HG02610 (cell line): ENCODE measurements at regions not wholly inside any gene's neighbourhood (a gene's known extent, or its start where the extent isn't known, plus 50 kb on each side); places are given as distances from the start of the nearest gene placed in this dataset.
A peak's percentile ranks its signal among the peaks of the same experiment; 100 is the strongest.
"Not testable (repeated sequence)": the region's sequence is repeated elsewhere in the genome, so short reads cannot be mapped to it uniquely, and the experiment has no call there.

Experiments
- ATAC-seq: cut with Tn5 transposase; IDR thresholded peaks from one replicate; pipeline ENCODE4 v1.9.1; 2021; ENCODE audit warnings: mild to moderate bottlenecking, moderate library complexity; ENCODE audit not compliant: unreplicated experiment

DNA sequence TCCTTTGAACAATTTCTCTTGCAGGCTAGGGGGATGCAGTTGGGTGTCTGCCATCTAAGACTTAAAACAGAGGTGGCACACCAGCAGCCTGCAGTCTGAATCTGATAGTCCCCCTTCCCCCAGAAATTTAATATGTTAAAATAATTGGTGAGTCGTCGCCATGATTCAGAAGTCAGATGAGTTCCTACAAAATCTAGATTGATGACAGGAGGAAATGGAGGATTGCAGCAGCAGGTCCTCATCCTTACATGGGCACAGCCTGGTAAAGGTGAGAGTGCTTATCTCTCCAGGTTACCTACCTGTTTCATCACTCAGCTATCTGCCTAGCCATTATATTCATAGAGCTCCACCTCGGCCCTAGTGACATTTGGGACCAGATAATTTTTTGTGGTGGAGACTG, 112.3 kb downstream of the PCSK1 start:
- no peak for ATAC-seq

DNA sequence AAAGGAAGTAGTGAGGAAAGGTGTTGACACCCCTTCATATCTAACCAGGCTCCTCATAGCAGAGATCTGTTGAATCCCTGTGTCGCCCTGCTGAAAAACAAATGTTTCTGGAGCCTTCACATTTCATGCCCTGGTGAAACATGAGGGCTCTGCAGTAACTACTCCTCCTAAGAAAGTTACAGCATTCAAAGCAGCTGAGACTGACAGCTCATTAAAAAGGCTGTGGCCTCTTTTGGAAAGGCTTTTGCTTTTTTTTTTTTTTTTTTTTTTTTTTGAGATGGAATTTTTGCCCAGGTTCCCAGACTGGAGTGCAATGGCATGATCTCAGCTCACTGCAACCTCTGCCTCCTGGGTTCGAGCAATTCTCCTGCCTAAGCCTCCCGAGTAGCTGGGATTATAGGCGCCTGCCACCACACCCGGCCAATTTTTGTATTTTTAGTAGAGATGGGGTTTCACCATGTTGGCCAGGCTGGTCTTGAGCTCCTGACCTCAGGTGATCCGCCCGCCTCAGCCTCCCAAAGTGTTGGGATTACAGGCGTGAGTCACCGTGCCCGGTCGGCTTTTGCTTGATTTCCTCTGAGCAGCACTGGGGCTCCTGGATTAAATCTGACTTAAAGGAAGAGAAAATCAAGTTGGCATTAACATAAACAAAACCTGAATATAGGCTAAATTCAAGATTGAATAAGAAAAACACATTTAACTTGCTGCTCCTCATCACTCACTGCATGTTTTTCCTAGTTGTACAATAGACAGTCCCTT, 112.9 kb downstream of the PCSK1 start:
- not testable (repeated sequence) for ATAC-seq

- ATAC-seq = no peak
Measured at GRCh38 chr5:96318569-96319110, 114.4 kb downstream of the PCSK1 start.

- no peak for ATAC-seq
Measured at GRCh38 chr5:96317945-96318344, 115.1 kb downstream of the PCSK1 start.

DNA sequence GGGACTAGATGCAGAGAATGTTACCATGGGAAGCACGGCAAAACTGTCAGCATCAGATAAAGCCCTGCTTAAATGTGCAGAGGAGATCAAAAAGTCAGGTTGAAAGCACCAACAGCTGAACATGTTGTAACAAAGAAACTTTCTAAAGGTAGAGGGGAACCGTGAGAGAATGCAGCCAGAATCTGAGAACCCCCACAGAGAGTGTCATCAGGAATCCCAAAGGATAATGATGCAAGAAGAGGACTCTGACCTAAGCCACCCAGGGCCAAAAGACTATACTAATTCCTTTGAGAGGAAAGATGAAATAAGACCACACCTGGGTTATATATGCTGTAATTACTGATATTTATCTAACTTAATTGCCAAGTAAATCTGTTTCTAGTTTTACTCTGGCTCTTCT, 116.6 kb downstream of the PCSK1 start:
- ATAC-seq = no peak

GRCh38 chr5:96316017-96316416, 117.0 kb downstream of the PCSK1 start:
- ATAC-seq = no peak

DNA sequence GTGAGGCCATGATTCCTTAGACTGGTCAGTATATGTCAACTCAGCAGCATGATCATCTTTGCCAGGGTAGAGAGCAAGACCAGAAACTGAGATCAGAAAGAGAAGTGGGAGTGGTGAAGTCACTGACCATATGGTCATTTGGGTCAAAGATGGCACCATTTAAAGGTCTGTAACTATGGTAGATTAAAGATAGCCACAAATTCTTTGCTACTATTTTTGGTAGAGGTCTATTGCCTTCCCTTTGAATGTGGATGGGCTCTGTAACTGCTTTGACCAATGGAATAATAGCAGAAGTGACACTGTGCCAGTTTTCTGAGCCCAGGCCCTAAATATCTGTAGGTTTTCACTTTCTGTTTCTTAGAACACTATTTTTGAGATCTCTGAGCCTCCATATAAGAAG, 117.6 kb downstream of the PCSK1 start:
- ATAC-seq = peak; percentile 45

GRCh38 chr5:96312383-96312782, 120.7 kb downstream of the PCSK1 start:
- ATAC-seq = no peak

DNA sequence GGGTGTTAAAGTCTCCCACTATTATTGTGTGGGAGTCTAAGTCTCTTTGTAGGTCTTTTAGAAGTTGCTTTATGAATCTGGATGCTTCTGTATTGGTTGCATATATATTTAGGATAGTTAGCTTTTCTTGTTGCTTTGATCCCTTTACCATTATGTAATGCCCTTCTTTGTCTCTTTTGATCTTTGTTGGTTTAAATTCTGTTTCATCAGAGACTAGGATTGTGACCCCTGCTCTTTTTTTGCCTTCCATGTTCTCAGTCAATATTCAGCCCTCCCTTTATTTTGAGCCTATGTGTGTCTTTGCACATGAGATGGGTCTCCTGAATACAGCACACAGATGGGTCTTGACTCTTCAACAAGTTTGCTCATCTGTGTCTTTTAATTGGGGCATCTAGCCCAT, 126.0 kb downstream of the PCSK1 start:
- ATAC-seq = not testable (repeated sequence)

DNA sequence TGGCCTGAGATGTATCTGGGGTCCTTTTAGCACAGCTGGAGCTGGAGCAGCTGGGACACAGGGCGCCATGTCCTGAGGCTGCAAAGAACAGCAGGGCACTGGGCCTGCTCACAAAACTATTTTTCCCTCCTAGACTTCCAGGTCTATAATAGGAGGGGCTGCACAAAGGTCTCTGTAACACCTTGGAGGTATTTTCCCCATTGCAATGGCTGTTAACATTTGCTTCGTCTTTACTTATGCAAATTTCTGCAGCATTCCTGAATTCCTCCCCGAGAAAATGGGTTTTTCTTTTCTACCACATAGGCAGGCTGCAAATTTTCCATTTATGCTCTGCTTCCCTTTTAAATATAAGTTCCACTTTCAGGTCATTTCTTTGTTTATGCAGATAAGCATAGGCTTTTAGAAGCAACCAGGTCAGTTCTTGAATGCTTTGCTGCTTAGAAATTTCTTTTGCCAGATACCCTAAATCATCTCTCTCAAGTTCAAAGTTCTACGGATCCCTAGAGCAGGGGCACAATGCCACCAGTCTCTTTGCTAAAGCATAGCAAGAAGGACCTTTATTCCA, 130.8 kb downstream of the PCSK1 start:
- ATAC-seq = no peak

DNA sequence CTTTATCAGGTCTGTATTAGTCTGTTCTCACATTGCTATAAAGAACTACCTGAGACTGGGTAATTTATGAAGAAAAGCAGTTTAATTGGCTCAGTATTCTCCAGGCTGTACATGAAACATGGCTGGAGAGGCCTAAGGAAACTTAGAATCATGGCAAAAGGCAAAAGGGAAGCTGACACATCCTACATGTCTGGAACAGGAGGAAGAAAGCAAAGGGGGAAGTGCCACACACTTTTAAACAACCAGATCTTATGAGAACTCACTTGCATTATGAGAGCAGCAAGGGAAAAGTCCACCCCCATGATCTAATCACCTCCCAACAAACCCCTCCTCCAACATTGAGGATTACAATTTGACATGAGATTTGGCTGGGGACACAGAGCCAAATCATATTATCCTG, 132.1 kb downstream of the PCSK1 start:
- no peak for ATAC-seq

GRCh38 chr5:96297867-96298266, 135.2 kb downstream of the PCSK1 start:
- ATAC-seq = peak; percentile 46

- ATAC-seq = no peak
Measured at GRCh38 chr5:96297290-96297689, 135.8 kb downstream of the PCSK1 start.

DNA sequence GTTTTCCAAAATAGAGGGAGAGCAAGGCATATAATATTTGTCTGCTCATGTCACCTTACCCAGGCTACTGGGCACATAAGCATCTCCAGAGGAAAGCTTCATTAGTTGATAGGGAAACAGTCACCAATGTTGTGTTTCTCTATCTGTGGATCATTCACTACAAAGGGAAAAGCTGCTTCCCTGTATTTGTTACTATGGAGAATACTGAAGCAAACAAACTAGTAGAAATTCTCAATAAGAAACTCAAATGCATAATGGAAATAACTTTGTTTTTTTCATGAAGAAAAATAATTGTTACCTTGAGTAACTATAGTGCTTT, 138.2 kb downstream of the PCSK1 start:
- no peak for ATAC-seq

DNA sequence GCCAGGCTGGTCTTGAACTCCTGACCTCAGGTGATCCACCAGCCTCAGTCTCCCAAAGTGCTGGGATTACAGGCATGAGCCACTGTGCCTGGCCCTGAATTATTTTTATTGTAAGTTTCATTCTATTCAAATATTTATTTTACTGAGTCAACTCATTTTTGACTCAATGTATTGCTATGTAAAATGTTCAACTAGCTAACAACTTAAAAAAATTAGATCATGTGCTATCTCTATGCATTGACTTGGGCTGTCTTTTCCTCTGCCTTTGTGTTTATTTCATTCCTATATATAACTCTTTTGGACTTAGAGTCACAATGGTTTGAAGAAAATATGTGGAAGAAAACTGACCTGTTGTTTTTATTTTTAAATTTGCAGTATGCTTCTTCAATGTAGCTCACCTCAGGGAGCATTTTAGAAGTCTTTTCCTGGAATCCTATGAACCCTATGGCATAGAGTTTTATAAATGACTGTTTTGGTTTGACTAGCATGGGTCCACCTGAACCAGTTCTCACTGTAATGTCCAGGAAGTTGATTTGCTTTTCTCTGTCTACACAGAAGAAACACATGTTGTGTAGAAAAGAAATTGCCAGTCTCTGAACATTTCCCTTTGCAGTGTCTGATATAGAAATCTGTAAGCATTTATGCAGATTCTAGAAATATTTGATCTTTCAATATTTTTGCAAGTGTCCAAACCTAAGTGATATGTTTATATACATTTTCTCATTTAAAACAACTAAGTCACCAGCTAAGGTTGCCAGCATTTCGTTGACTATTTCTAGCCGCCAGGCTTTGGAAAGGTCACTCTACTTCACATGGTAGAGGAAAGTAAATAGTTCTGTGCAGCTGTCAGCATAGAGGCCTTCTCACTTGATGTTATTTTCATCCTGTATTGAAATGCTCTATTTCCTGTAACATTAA, 138.8 kb downstream of the PCSK1 start:
- ATAC-seq = no peak

GRCh38 chr5:96292582-96293247, 140.3 kb downstream of the PCSK1 start:
- no peak for ATAC-seq

- ATAC-seq = not testable (repeated sequence)
Measured at GRCh38 chr5:96289287-96289686, 143.8 kb downstream of the PCSK1 start.

- ATAC-seq = no peak
Measured at GRCh38 chr5:96288845-96289185, 144.2 kb downstream of the PCSK1 start.

DNA sequence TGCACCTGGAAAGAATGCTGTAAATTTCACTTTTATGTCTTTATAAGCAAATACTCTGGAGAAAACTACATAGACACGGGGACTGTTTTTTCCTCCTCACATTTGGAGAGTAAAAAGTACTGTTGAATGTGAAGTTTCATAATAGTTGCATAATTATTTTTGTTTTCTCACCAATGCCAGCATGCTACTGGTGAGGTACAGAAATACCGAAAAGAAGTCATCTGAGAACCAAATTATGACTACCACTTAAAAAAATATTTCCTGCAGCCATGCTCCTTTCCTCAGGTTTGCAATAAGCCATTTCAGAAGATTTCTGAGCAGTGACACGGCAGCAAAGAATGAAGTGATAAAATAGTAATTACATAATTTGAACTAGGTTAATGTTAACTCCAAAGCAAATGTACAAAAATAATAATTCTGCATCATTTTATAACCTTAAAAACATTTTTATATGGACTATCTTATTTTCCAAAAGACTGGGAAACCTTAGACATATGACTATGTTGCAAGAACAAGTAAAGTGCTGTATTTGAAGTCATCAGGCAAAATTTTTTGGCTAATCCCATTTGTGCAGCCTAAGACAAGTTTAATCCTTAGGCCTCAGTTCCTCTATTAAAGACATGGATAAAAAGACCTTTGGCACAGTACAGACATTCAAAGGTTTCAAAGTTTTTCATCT, 144.7 kb downstream of the PCSK1 start:
- no peak for ATAC-seq

- ATAC-seq = no peak
Measured at GRCh38 chr5:96287136-96287535, 145.9 kb downstream of the PCSK1 start.

DNA sequence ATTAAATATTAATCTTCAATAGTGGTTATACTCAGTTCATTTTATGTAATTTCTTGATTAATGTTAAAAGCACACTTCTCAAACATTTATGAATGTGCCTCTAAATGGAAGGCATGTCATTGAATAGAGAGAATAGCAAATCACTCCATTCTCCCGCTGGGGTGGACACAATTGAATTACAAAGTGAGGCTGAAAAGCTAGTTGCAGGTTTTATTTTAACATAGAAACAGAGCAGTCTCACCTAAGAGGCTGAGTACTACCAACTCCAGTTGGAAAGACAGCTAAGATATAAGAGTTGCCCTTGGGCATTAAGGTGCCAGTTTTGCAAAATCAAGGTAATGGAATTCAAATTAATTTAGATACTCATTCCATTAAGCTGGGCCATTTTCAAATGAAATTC, 147.2 kb downstream of the PCSK1 start:
- no peak for ATAC-seq
